ENCODE measurements at regions not wholly inside any gene's neighbourhood (a gene's known extent, or its start where the extent isn't known, plus 50 kb on each side); places are given as distances from the start of the nearest gene placed in this dataset.

GRCh38 chr13:69604698-69605097, 502.9 kb upstream of the ATXN8OS start:
- H3K4me1 ChIP-seq (ENCODE audit: control insufficient read depth, low read length), result no peaks in the 10 kb centered on the region
- peaks cover 5% of the 10 kb centered on the region; the same call in 1 of the 2 replicates for H3K9me3 ChIP-seq (ENCODE audit: control insufficient read depth, insufficient read depth, low read length)
- H3K79me2 ChIP-seq (ENCODE audit: control insufficient read depth, low read length), result no peaks in the 10 kb centered on the region
- H3K36me3 ChIP-seq (ENCODE audit: control insufficient read depth, low read length), result no peaks in the 10 kb centered on the region
- no peak overlapping the region for H3K27ac ChIP-seq (ENCODE audit: low read depth, low read length)
- no peaks in the 10 kb centered on the region for H4K20me1 ChIP-seq (ENCODE audit: control insufficient read depth, insufficient read depth, low read depth, low read length)
- H3K27me3 ChIP-seq (ENCODE audit: control insufficient read depth, low read length), result no peaks in the 10 kb centered on the region
- TF ChIP-seq EZH2phosphoT487 (IDR thresholded peaks at IDR 0.05; ENCODE audit: borderline replicate concordance, low read length) (no peak), CTCF (IDR thresholded peaks at IDR 0.05; ENCODE audit: low read depth, low read length, poor library complexity, severe bottlenecking) (no peak)
- no peak overlapping the region for H3K4me2 ChIP-seq (ENCODE audit: low read length)
- no peaks in the 10 kb centered on the region for H3F3A ChIP-seq (ENCODE audit: control insufficient read depth, insufficient read depth)
- H3K4me3 ChIP-seq (ENCODE audit: low read length), result no peak overlapping the region
- H3K9me2 ChIP-seq (replicated peaks; ENCODE audit: control insufficient read depth, low read length), result no peaks in the 10 kb centered on the region

GRCh38 chr13:69603144-69603853, 504.3 kb upstream of the ATXN8OS start:
- no peak overlapping the region for H3K4me2 ChIP-seq (ENCODE audit: low read length)
- no peak overlapping the region for H3K27ac ChIP-seq (ENCODE audit: low read depth, low read length)
- H3K79me2 ChIP-seq (ENCODE audit: control insufficient read depth, low read length), result no peaks in the 10 kb centered on the region
- H3K4me1 ChIP-seq (ENCODE audit: control insufficient read depth, low read length), result no peaks in the 10 kb centered on the region
- H3K9me3 ChIP-seq (ENCODE audit: control insufficient read depth, insufficient read depth, low read length), result peaks cover 5% of the 10 kb centered on the region; the same call in 1 of the 2 replicates
- no peak for TF ChIP-seq EZH2phosphoT487 (IDR thresholded peaks at IDR 0.05; ENCODE audit: borderline replicate concordance, low read length)
- no peaks in the 10 kb centered on the region for H4K20me1 ChIP-seq (ENCODE audit: control insufficient read depth, insufficient read depth, low read depth, low read length)
- H3K4me3 ChIP-seq (ENCODE audit: low read length), result no peak overlapping the region
- H3F3A ChIP-seq (ENCODE audit: control insufficient read depth, insufficient read depth), result no peaks in the 10 kb centered on the region
- no peaks in the 10 kb centered on the region for H3K27me3 ChIP-seq (ENCODE audit: control insufficient read depth, low read length)
- H3K9me2 ChIP-seq (replicated peaks; ENCODE audit: control insufficient read depth, low read length), result no peaks in the 10 kb centered on the region
- H3K36me3 ChIP-seq (ENCODE audit: control insufficient read depth, low read length), result no peaks in the 10 kb centered on the region

GRCh38 chr13:69601661-69602060, 506.0 kb upstream of the ATXN8OS start:
- no peaks in the 10 kb centered on the region for H3K79me2 ChIP-seq (ENCODE audit: control insufficient read depth, low read length)
- peaks cover 5% of the 10 kb centered on the region; the same call in 1 of the 2 replicates for H3K9me3 ChIP-seq (ENCODE audit: control insufficient read depth, insufficient read depth, low read length)
- H3K4me1 ChIP-seq (ENCODE audit: control insufficient read depth, low read length), result no peaks in the 10 kb centered on the region
- H3K27ac ChIP-seq (ENCODE audit: low read depth, low read length), result no peak overlapping the region
- no peaks in the 10 kb centered on the region for H3F3A ChIP-seq (ENCODE audit: control insufficient read depth, insufficient read depth)
- no peaks in the 10 kb centered on the region for H3K27me3 ChIP-seq (ENCODE audit: control insufficient read depth, low read length)
- no peak for TF ChIP-seq EZH2phosphoT487 (IDR thresholded peaks at IDR 0.05; ENCODE audit: borderline replicate concordance, low read length)
- no peak for TF ChIP-seq CTCF (IDR thresholded peaks at IDR 0.05; ENCODE audit: low read depth, low read length, poor library complexity, severe bottlenecking)
- H3K4me3 ChIP-seq (ENCODE audit: low read length), result no peak overlapping the region
- H3K36me3 ChIP-seq (ENCODE audit: control insufficient read depth, low read length), result no peaks in the 10 kb centered on the region
- H4K20me1 ChIP-seq (ENCODE audit: control insufficient read depth, insufficient read depth, low read depth, low read length), result no peaks in the 10 kb centered on the region
- H3K4me2 ChIP-seq (ENCODE audit: low read length), result no peak overlapping the region
- no peaks in the 10 kb centered on the region for H3K9me2 ChIP-seq (replicated peaks; ENCODE audit: control insufficient read depth, low read length)

- TF ChIP-seq CTCF (IDR thresholded peaks at IDR 0.05; ENCODE audit: low read depth, low read length, poor library complexity, severe bottlenecking) (no peak), EZH2phosphoT487 (IDR thresholded peaks at IDR 0.05; ENCODE audit: borderline replicate concordance, low read length) (no peak)
- no peaks in the 10 kb centered on the region for H3F3A ChIP-seq (ENCODE audit: control insufficient read depth, insufficient read depth)
Observed at GRCh38 chr13:69600811-69601210, 506.8 kb upstream of the ATXN8OS start.

More at GRCh38 chr13:69600811-69601210, 506.8 kb upstream of the ATXN8OS start:
- H3K4me2 ChIP-seq (ENCODE audit: low read length), result no peak overlapping the region
- no peaks in the 10 kb centered on the region for H3K27me3 ChIP-seq (ENCODE audit: control insufficient read depth, low read length)
- H3K27ac ChIP-seq (ENCODE audit: low read depth, low read length), result no peak overlapping the region
- no peaks in the 10 kb centered on the region for H3K36me3 ChIP-seq (ENCODE audit: control insufficient read depth, low read length)
- H3K9me2 ChIP-seq (replicated peaks; ENCODE audit: control insufficient read depth, low read length), result no peaks in the 10 kb centered on the region
- no peaks in the 10 kb centered on the region for H4K20me1 ChIP-seq (ENCODE audit: control insufficient read depth, insufficient read depth, low read depth, low read length)
- no peak overlapping the region for H3K4me3 ChIP-seq (ENCODE audit: low read length)
- H3K9me3 ChIP-seq (ENCODE audit: control insufficient read depth, insufficient read depth, low read length), result no peaks in the 10 kb centered on the region
- no peaks in the 10 kb centered on the region for H3K79me2 ChIP-seq (ENCODE audit: control insufficient read depth, low read length)
- H3K4me1 ChIP-seq (ENCODE audit: control insufficient read depth, low read length), result no peaks in the 10 kb centered on the region

Data from DOHH2 (cell line).